ENCODE measurements at regions not wholly inside any gene's neighbourhood (a gene's known extent, or its start where the extent isn't known, plus 50 kb on each side); places are given as distances from the start of the nearest gene placed in this dataset.
"Not testable (repeated sequence)": the region's sequence is repeated elsewhere in the genome, so short reads cannot be mapped to it uniquely, and the experiment has no call there.

GRCh38 chr2:225771701-225772100, 372.2 kb downstream of the NYAP2 start:
- DNase-seq: no peak

DNA sequence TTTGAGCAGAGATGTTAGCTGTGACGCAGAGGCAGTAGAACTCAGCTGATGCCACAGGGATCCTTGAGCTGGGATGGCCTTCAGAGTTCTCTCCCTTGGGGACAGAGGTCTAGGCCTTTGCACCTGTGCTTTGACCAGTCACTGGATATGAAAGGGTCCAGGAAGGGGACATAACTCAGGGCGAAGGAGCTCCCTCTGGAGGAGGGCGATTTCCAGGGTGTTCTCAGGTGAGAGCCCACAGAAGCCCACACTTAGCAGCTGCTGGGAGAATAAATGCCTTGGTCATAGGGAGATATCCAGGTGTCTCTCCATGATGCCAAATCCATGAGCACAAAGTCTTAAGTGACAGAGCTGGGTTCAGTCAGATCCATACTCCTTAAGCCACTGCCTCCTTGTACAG, 369.2 kb downstream of the NYAP2 start:
- no peak for DNase-seq

GRCh38 chr2:225766431-225766830, 366.9 kb downstream of the NYAP2 start:
- DNase-seq: no peak

- DNase-seq: no peak
Measured at GRCh38 chr2:225765820-225766219, 366.3 kb downstream of the NYAP2 start.

- no peak for DNase-seq
Measured at GRCh38 chr2:225764346-225764745, 364.8 kb downstream of the NYAP2 start.

DNA sequence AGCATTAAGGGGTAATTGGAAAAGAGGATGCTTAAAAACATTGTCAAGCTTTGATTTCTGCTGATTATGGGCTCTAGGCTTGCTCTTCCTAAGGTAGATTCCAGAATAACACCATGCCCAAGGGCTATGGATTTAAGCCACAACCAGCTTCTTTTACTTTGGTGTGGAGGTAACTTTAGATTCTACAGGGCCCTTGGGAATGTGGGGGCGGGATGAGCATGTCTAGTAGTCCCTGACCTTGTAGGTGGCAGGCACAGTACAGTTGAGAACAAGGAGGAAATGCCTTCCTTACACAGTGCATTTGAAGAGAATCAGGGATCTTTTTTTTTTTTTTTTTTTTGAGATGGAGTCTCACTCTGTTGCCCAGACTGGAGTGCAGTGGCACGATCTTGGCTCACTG, 364.2 kb downstream of the NYAP2 start:
- no peak for DNase-seq

GRCh38 chr2:225761396-225761795, 361.9 kb downstream of the NYAP2 start:
- no peak for DNase-seq

DNA sequence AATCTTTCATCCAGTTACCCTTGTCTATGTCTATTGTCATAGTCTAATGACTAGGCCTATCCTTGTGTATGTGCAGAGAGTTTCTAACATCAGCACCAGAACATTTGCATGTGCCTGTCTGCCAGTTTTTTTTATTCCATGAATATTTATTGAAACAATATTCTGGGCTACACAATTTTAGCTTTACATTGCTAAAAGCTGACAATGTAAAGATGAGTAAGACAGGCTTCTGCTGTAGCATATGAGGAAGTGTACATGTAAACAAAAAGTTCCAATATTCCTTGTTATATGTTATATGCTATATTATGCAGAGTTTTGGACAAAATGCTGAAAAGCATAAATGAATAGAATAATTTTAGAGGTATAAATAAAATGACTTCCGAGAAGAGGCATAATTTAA, 357.7 kb downstream of the NYAP2 start:
- DNase-seq: no peak

DNA sequence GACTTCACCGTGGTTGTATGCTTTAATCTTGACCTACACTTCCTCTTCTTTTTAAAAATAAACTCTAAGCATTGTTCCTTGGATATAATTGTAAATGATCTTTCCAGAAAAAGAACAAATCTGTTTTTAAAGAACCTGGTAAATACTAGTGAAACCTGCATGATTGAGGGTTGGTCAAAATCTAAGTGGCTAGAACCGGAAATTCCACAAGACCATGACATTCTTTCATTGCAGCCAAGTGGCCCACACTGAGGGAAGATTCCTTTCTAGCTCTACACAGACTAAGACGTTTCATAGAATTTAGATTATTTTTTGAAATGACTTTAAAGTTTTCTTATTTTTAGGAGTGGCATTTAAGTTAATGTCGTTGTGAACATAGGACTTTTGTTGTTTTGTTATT, 356.7 kb downstream of the NYAP2 start:
- DNase-seq: no peak

- no peak for DNase-seq
Measured at GRCh38 chr2:225748609-225749008, 349.1 kb downstream of the NYAP2 start.

- not testable (repeated sequence) for DNase-seq
Measured at GRCh38 chr2:225743996-225744395, 344.5 kb downstream of the NYAP2 start.

GRCh38 chr2:225742487-225742886, 343.0 kb downstream of the NYAP2 start:
- no peak for DNase-seq

GRCh38 chr2:225740086-225740485, 340.6 kb downstream of the NYAP2 start:
- no peak for DNase-seq

DNA sequence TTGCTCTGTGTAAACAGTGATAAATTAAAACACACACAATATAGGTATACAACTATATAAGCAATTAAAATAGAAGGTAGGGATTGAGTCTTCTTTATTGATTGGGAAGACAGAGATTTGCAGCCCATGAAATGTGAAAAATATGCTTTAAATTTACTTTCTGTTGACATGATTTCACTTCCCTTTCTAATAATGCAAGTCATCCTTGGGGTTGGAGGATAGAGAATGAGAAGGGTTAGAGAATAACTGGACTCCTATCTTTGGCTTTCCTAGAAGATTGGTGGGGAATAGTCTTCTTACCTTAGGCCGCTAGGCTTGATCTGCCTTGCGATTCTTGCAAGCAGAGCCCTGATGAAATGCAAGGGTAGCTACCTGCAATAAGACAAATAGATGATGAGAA, 339.8 kb downstream of the NYAP2 start:
- no peak for DNase-seq

DNA sequence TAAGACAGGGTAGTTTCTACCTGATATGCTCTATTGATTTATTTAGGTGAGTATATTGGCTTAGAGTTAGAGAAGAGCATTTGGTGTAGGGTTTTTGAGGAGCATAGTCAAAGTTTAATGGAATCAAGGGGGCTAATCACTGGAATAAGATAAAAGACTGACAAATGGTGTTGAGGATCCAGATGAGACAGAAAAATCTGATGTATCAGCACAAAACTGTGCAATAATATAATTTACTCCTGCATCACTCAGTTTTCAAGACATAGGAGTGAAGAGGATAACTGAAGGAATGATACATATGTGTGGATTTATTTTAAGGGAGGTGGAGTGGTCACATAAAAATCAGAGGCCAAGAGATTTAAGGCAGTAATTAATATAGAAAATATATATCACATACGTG, 339.2 kb downstream of the NYAP2 start:
- DNase-seq: no peak

GRCh38 chr2:225737556-225737955, 338.0 kb downstream of the NYAP2 start:
- DNase-seq: no peak

DNA sequence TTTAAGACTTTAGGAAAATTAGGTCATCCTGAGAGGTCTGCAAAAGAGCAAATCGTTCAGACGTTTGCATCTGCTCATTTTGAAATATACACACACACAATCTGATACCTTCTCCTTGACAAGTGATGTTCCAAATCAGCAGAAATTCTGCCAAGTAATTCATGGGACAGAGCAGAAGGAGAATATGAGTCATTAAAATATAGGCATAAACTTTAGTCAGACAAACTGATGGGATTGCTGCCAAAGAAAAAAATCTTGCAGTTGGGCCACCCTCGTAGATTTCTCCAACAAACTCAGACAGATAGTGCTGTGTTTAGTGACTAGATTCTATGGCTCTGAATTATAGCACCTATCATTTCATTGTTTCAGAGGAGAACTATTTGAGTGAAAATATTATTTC, 336.3 kb downstream of the NYAP2 start:
- DNase-seq: no peak

DNA sequence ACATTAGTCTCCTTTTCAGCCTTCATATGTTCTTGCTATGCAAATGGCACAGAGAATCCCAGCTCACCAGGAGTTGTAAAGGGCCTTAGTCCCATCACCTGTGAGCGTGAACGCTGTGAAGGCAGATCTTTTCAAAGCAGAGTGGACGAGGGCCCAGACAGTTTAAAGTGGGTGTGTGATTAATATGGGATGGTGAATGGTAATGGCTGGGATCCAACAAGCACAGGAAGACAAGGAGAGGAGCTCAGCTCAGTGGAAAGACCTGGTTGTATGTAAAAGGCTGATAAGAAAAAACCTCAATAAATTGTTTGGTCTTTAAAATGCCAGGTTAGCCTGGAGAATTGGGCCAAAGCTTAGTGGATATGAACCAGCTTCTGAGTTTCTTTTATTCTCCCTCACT, 326.2 kb downstream of the NYAP2 start:
- DNase-seq: no peak
